Kidney (tissue), 13 donors: ENCODE measurements at regions not wholly inside any gene's neighbourhood (a gene's known extent, or its start where the extent isn't known, plus 50 kb on each side); places are given as distances from the start of the nearest gene placed in this dataset.

Experiments used
- DNase-seq, 5 donors: peaks; one replicate each; pipeline ENCODE4 v3.0.0-alpha.2; 2013 to 2020
- FAIRE-seq: peaks from 2 replicates; lab custom pipeline; 2012; peaks lifted over from hg19 to GRCh38; lab: Jason Lieb, UNC
- H3K27ac ChIP-seq, 2 donors: one replicate each; pipeline ENCODE4 v1.7.0; 2013; ENCODE audit warnings: low read depth in 2 of 2, low read length in 2 of 2, inconsistent platforms in 1 of 2
- H3K27me3 ChIP-seq: one replicate; pipeline ENCODE4 v1.7.1; 2013; ENCODE audit warnings: low read length, inconsistent platforms; ENCODE audit not compliant: control insufficient read depth, insufficient read depth
- H3K36me3 ChIP-seq, 3 donors: one replicate each; pipeline versions ENCODE4 v1.7.0 to v1.7.1; 2013; ENCODE audit warnings: low read length in 3 of 3, control low read depth in 1 of 3, inconsistent platforms in 1 of 3; ENCODE audit not compliant: insufficient read depth in 3 of 3, control insufficient read depth in 2 of 3
- H3K4me1 ChIP-seq, 3 donors: one replicate each; pipeline versions ENCODE4 v1.7.0 to v1.7.1; 2013; ENCODE audit warnings: low read length in 3 of 3, inconsistent platforms in 1 of 3, low read depth in 1 of 3; ENCODE audit not compliant: control insufficient read depth in 2 of 3, insufficient read depth in 2 of 3
- H3K4me3 ChIP-seq, 3 donors: one replicate each; pipeline versions ENCODE4 v1.7.0 to v1.8.1; 2013; ENCODE audit warnings: low read length in 3 of 3, control low read depth in 1 of 3, inconsistent platforms in 1 of 3
- H3K9ac ChIP-seq, 3 donors: one replicate each; pipeline versions ENCODE4 v1.7.0 to v1.7.1; 2013; ENCODE audit warnings: low read length in 3 of 3, control low read depth in 1 of 3, inconsistent platforms in 1 of 3
- H3K9me3 ChIP-seq, 3 donors: one replicate each; pipeline versions ENCODE4 v1.7.0 to v1.7.1; 2013; ENCODE audit warnings: low read length in 3 of 3, control low read depth in 1 of 3, inconsistent platforms in 1 of 3; ENCODE audit not compliant: control insufficient read depth in 2 of 3, insufficient read depth in 1 of 3
- intact Hi-C: fragments of 100-400 bp; cut with DNase I; formaldehyde crosslinking; loops from one replicate; pipeline ENCODE4 v1.11.1; 2022
- TF ChIP-seq, protein P1 (sequence below): IDR thresholded peaks from 3 replicates; pipeline ENCODE4 v1.5.1; 2012; ENCODE audit warnings: mild to moderate bottlenecking, moderate library complexity, borderline replicate concordance; ENCODE audit not compliant: insufficient read depth; ENCODE audit errors: extremely low read depth
- donor health status: control.
- donor health status: control.
- donor health status: control.
- donor health status: control.
- donor health status: control.
- donor health status: DM: yes; HTN: yes; CAD: no.
- donor health status: Normal renal cell carcinoma (clear cell type).

DNA sequence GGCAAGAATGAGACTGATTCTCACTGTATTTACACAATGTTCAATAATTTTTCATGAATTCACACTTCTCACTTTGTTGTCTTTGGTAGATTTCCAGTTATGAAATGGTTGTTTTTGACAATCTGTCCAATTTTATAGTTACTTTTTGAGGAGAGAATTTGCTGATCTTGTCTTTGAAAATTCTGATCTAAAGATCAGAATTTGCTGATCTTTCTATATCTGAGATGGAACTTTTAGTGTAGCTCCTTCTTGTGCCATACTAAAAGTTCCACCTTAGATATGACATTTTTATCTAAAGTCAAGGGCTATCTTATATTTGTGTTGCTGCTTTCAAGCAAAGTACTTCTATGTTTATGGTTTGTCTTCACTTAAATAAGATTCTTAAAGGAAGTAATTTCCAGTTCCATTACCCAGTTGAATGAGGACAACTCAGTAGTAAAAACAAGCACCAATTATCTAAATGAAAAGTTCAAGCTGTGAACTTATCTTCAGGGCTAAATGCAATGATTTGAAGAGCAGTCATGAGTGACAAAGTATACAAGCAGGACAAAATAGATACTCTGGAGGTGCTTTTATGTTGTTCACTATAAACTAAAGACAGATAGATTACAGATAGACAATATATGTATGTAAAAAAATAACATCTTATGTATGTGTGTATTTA is 76.4 kb upstream of the FOXG1 start:
- TF ChIP-seq, protein P1, sequence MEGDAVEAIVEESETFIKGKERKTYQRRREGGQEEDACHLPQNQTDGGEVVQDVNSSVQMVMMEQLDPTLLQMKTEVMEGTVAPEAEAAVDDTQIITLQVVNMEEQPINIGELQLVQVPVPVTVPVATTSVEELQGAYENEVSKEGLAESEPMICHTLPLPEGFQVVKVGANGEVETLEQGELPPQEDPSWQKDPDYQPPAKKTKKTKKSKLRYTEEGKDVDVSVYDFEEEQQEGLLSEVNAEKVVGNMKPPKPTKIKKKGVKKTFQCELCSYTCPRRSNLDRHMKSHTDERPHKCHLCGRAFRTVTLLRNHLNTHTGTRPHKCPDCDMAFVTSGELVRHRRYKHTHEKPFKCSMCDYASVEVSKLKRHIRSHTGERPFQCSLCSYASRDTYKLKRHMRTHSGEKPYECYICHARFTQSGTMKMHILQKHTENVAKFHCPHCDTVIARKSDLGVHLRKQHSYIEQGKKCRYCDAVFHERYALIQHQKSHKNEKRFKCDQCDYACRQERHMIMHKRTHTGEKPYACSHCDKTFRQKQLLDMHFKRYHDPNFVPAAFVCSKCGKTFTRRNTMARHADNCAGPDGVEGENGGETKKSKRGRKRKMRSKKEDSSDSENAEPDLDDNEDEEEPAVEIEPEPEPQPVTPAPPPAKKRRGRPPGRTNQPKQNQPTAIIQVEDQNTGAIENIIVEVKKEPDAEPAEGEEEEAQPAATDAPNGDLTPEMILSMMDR = no peak
- intact Hi-C loops = no loop called here
- Histone ChIP-seq H3K9me3 (no peaks in the 10 kb centered on the region), H3K9ac (no peak overlapping the region), H3K27me3 (no peaks in the 10 kb centered on the region), H3K4me1 (no peaks in the 10 kb centered on the region), H3K4me3 (no peak overlapping the region), H3K36me3 (no peaks in the 10 kb centered on the region), H3K27ac (no peak overlapping the region)
- DNase-seq (no peak), FAIRE-seq (no peak)

DNA sequence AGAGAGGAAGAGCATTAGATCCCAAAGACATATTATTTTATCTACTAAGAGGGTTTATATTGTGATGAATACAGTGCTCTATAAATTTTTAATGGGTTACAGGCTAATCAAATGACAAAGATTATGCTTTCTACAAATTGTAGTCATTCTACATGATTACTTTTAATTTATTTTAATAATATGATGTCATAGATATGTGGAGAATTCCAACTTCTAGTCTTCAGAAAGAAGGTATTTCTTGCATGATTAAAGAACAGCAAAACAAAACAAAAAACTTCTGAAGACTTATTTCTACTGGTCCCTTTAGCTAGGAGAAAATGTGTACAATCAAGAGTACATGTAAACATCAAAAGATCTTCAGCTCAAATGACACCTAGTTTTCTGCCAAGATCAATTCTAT is 71.5 kb upstream of the FOXG1 start:
- TF ChIP-seq, protein P1 = no peak
- intact Hi-C loops = no loop called here
- no peaks in the 10 kb centered on the region for H3K36me3 ChIP-seq
- H3K27me3 ChIP-seq = no peaks in the 10 kb centered on the region
- H3K27ac ChIP-seq = no peak overlapping the region
- H3K4me1 ChIP-seq = no peaks in the 10 kb centered on the region
- H3K4me3 ChIP-seq = no peak overlapping the region
- no peak for FAIRE-seq
- H3K9me3 ChIP-seq = no peaks in the 10 kb centered on the region
- no peak for DNase-seq
- H3K9ac ChIP-seq = no peak overlapping the region

DNA sequence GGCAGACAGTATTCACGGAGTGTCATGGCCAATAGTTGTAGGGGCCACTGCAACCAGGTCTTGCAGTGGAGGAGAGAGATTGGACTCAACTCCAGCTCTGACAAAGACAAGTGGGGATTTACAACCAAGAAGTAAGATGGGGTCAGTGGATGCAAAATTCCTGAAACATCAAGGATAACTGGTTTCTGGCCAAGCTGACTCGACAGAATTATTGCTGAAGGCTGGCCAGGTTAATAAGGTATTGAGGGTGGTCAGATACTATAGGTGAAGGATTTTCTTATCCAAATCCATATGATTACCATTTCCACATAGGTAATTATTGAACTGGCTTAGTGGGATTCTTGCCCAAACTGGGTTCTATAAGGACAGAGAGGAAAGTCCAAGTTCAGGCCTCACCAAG is 64.9 kb upstream of the FOXG1 start:
- no peak overlapping the region for H3K4me3 ChIP-seq
- DNase-seq = no peak
- H3K36me3 ChIP-seq = no peaks in the 10 kb centered on the region
- no peaks in the 10 kb centered on the region for H3K27me3 ChIP-seq
- H3K9me3 ChIP-seq = no peaks in the 10 kb centered on the region
- no peak for FAIRE-seq
- intact Hi-C loops = no loop called here
- no peak overlapping the region for H3K9ac ChIP-seq
- TF ChIP-seq, protein P1 = no peak
- H3K4me1 ChIP-seq = no peaks in the 10 kb centered on the region
- H3K27ac ChIP-seq = no peak overlapping the region

DNA sequence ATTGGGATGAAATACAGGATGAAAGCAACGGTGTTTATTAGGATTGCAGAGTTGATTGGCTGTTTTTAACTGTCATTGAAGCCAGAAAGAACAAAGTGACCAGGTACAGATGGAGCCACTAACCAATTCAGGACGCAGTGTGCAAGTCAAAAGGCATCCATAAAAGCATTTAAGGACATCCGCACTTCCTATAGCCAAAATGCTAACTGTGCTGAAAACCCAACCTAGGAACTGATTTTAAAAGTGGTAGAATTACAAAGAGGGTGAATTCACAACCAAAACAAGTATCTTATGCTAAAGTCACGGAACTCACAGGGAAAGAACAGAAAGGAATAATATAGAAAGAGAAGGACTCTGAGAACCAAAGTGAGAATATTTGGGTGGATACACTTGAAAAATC is 63.1 kb upstream of the FOXG1 start:
- no peaks in the 10 kb centered on the region for H3K4me1 ChIP-seq
- H3K27me3 ChIP-seq = no peaks in the 10 kb centered on the region
- no peak overlapping the region for H3K4me3 ChIP-seq
- DNase-seq = no peak
- intact Hi-C loops = no loop called here
- no peaks in the 10 kb centered on the region for H3K36me3 ChIP-seq
- no peak overlapping the region for H3K27ac ChIP-seq
- no peaks in the 10 kb centered on the region for H3K9me3 ChIP-seq
- no peak for FAIRE-seq
- TF ChIP-seq, protein P1 = no peak
- H3K9ac ChIP-seq = no peak overlapping the region
